Stimulated activated naive CD8-positive, alpha-beta T cell treated with anti-CD3 and anti-CD28 coated beads, Interleukin-15, Interleukin-2, amounts not matched to agents 100 ng/mL and 50 ng/mL, for 24 hours (primary cell): ENCODE measurements at regions not wholly inside any gene's neighbourhood (a gene's known extent, or its start where the extent isn't known, plus 50 kb on each side); places are given as distances from the start of the nearest gene placed in this dataset.

Experiments
- H3K27ac Mint-ChIP-seq: one replicate; pipeline ENCODE4 v1.8.0; 2021; ENCODE audit warnings: mild to moderate bottlenecking, mixed read lengths
- H3K27me3 Mint-ChIP-seq: one replicate; pipeline ENCODE4 v1.8.0; 2021; ENCODE audit warnings: mixed read lengths
- H3K36me3 Mint-ChIP-seq: one replicate; pipeline ENCODE4 v1.8.0; 2021; ENCODE audit warnings: low read depth, mixed read lengths
- H3K4me1 Mint-ChIP-seq: one replicate; pipeline ENCODE4 v1.8.0; 2021; ENCODE audit warnings: low read depth, mixed read lengths
- H3K4me3 Mint-ChIP-seq: one replicate; pipeline ENCODE4 v1.8.0; 2021; ENCODE audit warnings: mild to moderate bottlenecking, mixed read lengths
- H3K9me3 Mint-ChIP-seq: one replicate; pipeline ENCODE4 v1.8.0; 2021; ENCODE audit warnings: mixed read lengths

DNA sequence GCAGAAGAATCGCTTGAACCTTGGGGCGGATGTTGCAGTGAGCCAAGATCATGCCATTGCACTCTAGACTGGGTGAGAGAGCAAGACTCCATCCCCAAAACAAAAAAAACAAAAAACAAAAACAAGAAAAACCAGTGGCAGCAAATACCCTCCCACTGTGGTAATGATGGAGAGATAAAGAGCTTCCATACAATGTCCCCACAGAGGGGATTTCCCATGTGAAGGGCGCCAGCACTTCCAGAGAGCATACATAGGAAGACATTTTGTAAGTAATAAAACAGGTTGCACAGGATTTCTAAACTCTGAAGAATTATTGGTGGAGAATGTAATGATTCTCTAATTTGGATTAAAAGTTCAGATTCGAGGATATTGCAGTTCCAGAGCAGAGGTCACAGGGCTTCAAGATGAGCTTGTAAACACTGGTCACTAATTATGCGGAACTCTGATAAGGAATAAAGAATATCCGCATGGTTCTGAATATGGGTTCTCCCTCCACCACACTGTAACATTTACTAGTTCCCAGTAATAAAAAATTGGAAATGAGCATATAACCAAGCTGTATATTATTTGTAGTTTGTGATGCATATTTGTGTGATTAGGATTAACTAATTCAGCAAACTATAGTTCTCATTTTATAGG is 290.1 kb upstream of the SLC10A2 start:
- H3K36me3 Mint-ChIP-seq, result no peaks in the 10 kb centered on the region
- H3K9me3 Mint-ChIP-seq, result no peaks in the 10 kb centered on the region
- no peak overlapping the region for H3K4me3 Mint-ChIP-seq
- H3K4me1 Mint-ChIP-seq, result no peaks in the 10 kb centered on the region
- no peaks in the 10 kb centered on the region for H3K27me3 Mint-ChIP-seq
- H3K27ac Mint-ChIP-seq, result no peak overlapping the region

DNA sequence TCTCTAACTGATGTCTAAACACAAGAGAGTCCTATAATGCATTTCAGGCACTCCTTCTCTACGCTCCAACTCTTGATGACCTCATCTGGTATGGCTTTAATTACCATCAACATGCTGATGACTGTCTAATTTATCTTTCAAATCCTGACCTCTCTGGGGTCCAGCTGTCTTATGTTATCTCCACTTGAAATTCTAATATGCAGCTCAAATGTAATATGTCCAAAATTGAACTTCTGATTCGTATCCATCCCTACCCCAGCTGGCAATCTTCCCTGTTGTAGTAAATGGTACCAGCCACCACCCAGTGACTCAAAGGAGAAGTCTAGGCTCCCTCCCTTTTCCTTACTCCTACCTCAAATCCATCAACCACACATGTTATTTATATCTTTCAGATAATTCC is 288.0 kb upstream of the SLC10A2 start:
- Mint-ChIP-seq H3K4me3 (no peak overlapping the region), H3K27ac (no peak overlapping the region), H3K9me3 (no peaks in the 10 kb centered on the region)

GRCh38 chr13:103351035-103351828 is 285.0 kb upstream of the SLC10A2 start:
- H3K27ac Mint-ChIP-seq, result no peak overlapping the region

More for the DNA sequence above, 288.0 kb upstream of the SLC10A2 start:
- Mint-ChIP-seq H3K27me3 (no peaks in the 10 kb centered on the region), H3K36me3 (no peaks in the 10 kb centered on the region), H3K4me1 (no peaks in the 10 kb centered on the region)

GRCh38 chr13:103350147-103350546 is 283.9 kb upstream of the SLC10A2 start:
- no peak overlapping the region for H3K27ac Mint-ChIP-seq
- H3K4me3 Mint-ChIP-seq, result no peak overlapping the region
- H3K9me3 Mint-ChIP-seq, result peaks cover 8% of the 10 kb centered on the region
- H3K27me3 Mint-ChIP-seq, result no peaks in the 10 kb centered on the region
- H3K36me3 Mint-ChIP-seq, result no peaks in the 10 kb centered on the region
- no peaks in the 10 kb centered on the region for H3K4me1 Mint-ChIP-seq

More at GRCh38 chr13:103351035-103351828, 285.0 kb upstream of the SLC10A2 start:
- Mint-ChIP-seq H3K27me3 (no peaks in the 10 kb centered on the region), H3K36me3 (no peaks in the 10 kb centered on the region), H3K9me3 (peaks cover 4% of the 10 kb centered on the region), H3K4me3 (no peak overlapping the region), H3K4me1 (no peaks in the 10 kb centered on the region)

GRCh38 chr13:103349211-103349980 is 283.2 kb upstream of the SLC10A2 start:
- Mint-ChIP-seq H3K27me3 (no peaks in the 10 kb centered on the region), H3K36me3 (no peaks in the 10 kb centered on the region), H3K4me3 (no peak overlapping the region), H3K9me3 (peaks cover 16% of the 10 kb centered on the region), H3K4me1 (no peaks in the 10 kb centered on the region), H3K27ac (no peak overlapping the region)

DNA sequence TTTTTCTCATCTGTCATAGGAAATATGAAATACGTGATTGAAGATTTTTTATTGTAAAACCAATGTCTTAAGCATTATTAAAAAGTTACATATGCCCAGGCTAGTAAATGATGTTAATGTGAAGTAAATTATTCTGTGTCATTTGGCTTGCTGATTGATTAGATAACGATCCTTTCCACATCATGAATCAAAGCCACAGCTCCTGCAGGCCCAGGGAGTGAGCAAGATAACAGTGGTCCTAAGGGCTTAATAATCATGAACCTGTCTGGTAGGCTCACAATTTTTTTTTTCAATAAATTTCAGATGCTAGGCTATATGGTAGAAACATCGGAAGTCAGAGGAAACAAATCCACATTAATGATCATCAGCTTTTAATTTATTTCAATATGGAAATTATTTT is 269.0 kb upstream of the SLC10A2 start:
- H3K36me3 Mint-ChIP-seq, result no peaks in the 10 kb centered on the region
- no peaks in the 10 kb centered on the region for H3K27me3 Mint-ChIP-seq
- H3K4me1 Mint-ChIP-seq, result no peaks in the 10 kb centered on the region
- H3K4me3 Mint-ChIP-seq, result no peak overlapping the region
- H3K27ac Mint-ChIP-seq, result no peak overlapping the region
- peaks cover 8% of the 10 kb centered on the region for H3K9me3 Mint-ChIP-seq

GRCh38 chr13:103331924-103332323 is 265.7 kb upstream of the SLC10A2 start:
- H3K9me3 Mint-ChIP-seq, result peaks cover 8% of the 10 kb centered on the region
- no peak overlapping the region for H3K27ac Mint-ChIP-seq
- no peaks in the 10 kb centered on the region for H3K27me3 Mint-ChIP-seq
- no peaks in the 10 kb centered on the region for H3K36me3 Mint-ChIP-seq
- H3K4me1 Mint-ChIP-seq, result no peaks in the 10 kb centered on the region
- H3K4me3 Mint-ChIP-seq, result no peak overlapping the region

DNA sequence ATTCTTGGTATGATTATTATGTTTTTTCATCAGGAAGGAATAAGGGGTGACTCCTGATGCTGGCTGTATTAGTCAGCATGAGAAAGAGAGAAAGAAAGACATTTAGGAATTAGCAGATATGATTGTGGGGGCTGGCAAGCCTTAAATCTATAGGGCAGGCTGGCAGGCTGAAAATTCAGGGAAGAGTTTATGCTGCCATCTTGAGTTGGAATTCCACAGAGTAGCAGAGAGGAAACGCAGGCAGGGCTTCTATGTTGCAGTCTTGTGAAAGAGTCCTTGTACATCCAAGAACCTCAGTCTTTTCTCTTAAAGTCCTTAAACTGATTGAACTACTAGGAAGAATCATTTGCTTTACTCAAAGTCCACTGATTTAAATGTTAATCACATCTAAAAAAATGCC is 262.7 kb upstream of the SLC10A2 start:
- Mint-ChIP-seq H3K27ac (no peak overlapping the region), H3K36me3 (no peaks in the 10 kb centered on the region)

DNA sequence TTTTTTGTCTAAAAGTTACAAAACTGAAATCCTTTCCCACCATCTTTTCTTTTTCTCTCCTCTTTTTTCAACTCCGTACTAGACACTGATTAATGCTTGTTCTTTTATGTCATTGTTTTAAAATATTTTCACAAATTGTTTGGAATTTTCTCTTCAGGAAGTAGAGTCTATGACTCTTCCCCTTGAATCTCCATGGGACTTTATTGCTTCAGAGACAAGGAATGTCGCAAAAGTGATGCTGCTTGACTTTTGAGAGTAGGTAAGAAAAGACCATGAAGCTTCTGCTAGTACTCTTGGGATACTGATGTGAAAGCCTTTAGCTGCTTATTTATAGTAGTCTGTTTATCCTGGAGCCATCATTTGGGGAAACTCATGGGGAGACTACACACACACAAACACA is 260.1 kb upstream of the SLC10A2 start:
- Mint-ChIP-seq H3K4me3 (no peak overlapping the region), H3K36me3 (no peaks in the 10 kb centered on the region), H3K4me1 (no peaks in the 10 kb centered on the region), H3K27ac (no peak overlapping the region), H3K27me3 (no peaks in the 10 kb centered on the region), H3K9me3 (no peaks in the 10 kb centered on the region)

More for the DNA sequence above, 262.7 kb upstream of the SLC10A2 start:
- H3K9me3 Mint-ChIP-seq, result peaks cover 8% of the 10 kb centered on the region
- no peaks in the 10 kb centered on the region for H3K4me1 Mint-ChIP-seq
- H3K27me3 Mint-ChIP-seq, result no peaks in the 10 kb centered on the region
- no peak overlapping the region for H3K4me3 Mint-ChIP-seq

- H3K27ac Mint-ChIP-seq, result no peak overlapping the region
- H3K36me3 Mint-ChIP-seq, result no peaks in the 10 kb centered on the region
These were observed 259.5 kb upstream of the SLC10A2 start for GRCh38 chr13:103325672-103326071.

DNA sequence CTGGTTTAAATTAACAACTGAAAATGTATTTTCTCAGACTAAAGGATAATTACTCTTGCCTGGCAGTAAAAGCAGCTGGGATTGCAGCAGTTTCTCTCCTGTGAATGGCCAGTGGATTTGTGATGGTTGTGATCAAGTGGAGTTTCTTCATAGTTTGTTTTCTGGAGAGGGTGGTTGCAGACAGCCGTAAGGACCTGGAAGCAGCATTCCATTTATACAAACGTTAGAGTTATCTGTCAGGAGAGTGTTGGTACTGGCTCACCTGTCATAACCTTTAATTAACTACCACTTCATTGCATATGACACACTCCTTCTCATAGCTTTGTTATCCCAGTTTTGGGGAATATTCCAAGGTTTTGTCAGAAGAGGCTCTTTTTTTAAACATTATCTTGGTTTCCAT is 258.4 kb upstream of the SLC10A2 start:
- H3K36me3 Mint-ChIP-seq, result no peaks in the 10 kb centered on the region
- no peaks in the 10 kb centered on the region for H3K4me1 Mint-ChIP-seq
- H3K9me3 Mint-ChIP-seq, result no peaks in the 10 kb centered on the region
- no peak overlapping the region for H3K4me3 Mint-ChIP-seq
- no peaks in the 10 kb centered on the region for H3K27me3 Mint-ChIP-seq
- H3K27ac Mint-ChIP-seq, result no peak overlapping the region

More at GRCh38 chr13:103325672-103326071, 259.5 kb upstream of the SLC10A2 start:
- Mint-ChIP-seq H3K9me3 (no peaks in the 10 kb centered on the region), H3K27me3 (no peaks in the 10 kb centered on the region), H3K4me3 (no peak overlapping the region), H3K4me1 (no peaks in the 10 kb centered on the region)

DNA sequence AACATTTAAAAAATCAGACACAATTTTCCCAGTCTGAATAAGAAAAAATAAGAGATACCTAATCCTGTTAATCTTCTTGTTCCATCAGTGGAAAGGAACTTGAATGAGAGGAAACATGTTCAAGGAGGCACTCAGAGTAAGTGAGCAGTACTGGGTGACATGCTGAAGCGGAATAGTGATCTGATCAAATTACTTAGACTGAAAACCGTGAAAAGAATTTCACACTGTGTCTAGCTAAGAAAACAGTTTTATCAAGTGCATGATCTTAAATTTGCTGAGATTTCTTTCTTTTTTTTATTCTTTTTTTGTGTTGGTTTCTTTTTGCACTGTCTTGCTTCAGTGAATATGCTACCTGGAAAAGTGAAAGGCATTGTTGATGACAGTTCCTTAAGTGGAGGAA is 249.5 kb upstream of the SLC10A2 start:
- no peak overlapping the region for H3K27ac Mint-ChIP-seq
- H3K4me1 Mint-ChIP-seq, result no peaks in the 10 kb centered on the region
- no peaks in the 10 kb centered on the region for H3K36me3 Mint-ChIP-seq
- H3K27me3 Mint-ChIP-seq, result no peaks in the 10 kb centered on the region
- H3K9me3 Mint-ChIP-seq, result peaks cover 5% of the 10 kb centered on the region
- H3K4me3 Mint-ChIP-seq, result no peak overlapping the region

GRCh38 chr13:103312467-103312866 is 246.2 kb upstream of the SLC10A2 start:
- Mint-ChIP-seq H3K27me3 (no peaks in the 10 kb centered on the region), H3K4me1 (no peaks in the 10 kb centered on the region), H3K4me3 (no peak overlapping the region), H3K27ac (no peak overlapping the region), H3K36me3 (no peaks in the 10 kb centered on the region), H3K9me3 (peaks cover 10% of the 10 kb centered on the region)

DNA sequence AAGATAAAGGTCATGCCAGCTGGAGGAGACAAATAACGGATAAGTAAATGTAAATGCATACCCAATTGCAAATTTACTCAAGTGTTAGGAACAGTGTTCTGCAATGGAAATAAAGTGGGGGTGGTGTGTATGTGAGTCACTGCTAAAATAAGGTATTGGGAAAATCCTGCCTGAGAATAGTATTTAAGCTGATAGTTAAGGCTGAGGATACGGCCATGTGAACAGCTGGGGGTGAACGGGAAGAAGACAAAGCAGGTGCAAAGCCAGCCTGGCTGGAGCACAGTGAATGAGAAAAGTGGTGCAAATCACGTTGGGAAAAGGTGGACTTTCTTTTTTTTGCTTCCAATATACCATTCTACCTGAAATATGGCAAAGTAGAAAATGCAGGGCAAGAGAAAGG is 242.4 kb upstream of the SLC10A2 start:
- Mint-ChIP-seq H3K4me1 (no peaks in the 10 kb centered on the region), H3K4me3 (no peak overlapping the region), H3K36me3 (no peaks in the 10 kb centered on the region), H3K9me3 (peaks cover 10% of the 10 kb centered on the region), H3K27me3 (no peaks in the 10 kb centered on the region), H3K27ac (no peak overlapping the region)

GRCh38 chr13:103306163-103306562 is 239.9 kb upstream of the SLC10A2 start:
- Mint-ChIP-seq H3K4me3 (no peak overlapping the region), H3K27ac (no peak overlapping the region), H3K4me1 (no peaks in the 10 kb centered on the region), H3K27me3 (no peaks in the 10 kb centered on the region), H3K36me3 (no peaks in the 10 kb centered on the region), H3K9me3 (peaks cover 5% of the 10 kb centered on the region)
